ENCODE measurements at regions not wholly inside any gene's neighbourhood (a gene's known extent, or its start where the extent isn't known, plus 50 kb on each side); places are given as distances from the start of the nearest gene placed in this dataset.

DNA sequence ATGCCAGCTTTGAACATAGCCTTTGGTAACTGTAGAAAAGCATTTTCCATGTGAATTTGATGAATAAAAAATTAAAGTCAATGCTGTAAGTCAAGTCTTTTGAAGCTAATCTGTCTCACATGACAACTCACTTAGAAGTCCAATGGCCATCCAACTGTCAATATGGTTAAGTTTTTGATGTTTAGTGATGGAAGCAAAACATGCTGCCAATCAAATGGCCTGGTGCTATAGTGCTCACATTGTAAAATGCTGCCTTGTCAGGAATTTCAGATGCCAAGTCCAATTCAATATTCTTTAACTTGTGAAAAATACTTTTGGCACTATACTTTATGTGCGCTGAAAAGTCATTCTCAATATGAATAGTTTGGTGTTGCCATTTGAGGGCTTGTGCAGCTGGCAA, 1361.8 kb upstream of the ALCAM start:
- TF ChIP-seq ZNF274 (IDR thresholded peaks at IDR 0.05; ENCODE audit: low read depth, low read length) (no peak), YY1 (IDR thresholded peaks at IDR 0.05; ENCODE audit: insufficient read depth, insufficient read length) (no peak), SUZ12 (IDR thresholded peaks at IDR 0.05; ENCODE audit: extremely low read depth, insufficient read depth, insufficient read length) (no peak)
